GM12878 (cell line): ENCODE measurements at regions not wholly inside any gene's neighbourhood (a gene's known extent, or its start where the extent isn't known, plus 50 kb on each side); places are given as distances from the start of the nearest gene placed in this dataset.

Experiments used
- ATAC-seq: fragments of 200-7000 bp; cut with Tn5 transposase; 3 replicates; pipeline ENCODE4 v1.9.1; 2020; ENCODE audit warnings: mild to moderate bottlenecking, moderate library complexity
- BruUV-seq: library from RNA; stranded (reverse); fragments of 400-500 nt; replicated peaks from 2 replicates; lab custom pipeline; 2021; lab: Mats Ljungman, UMichigan
- CTCF ChIA-PET: fragments of 300-600 bp; sonication (Branson Sonifier 250); formaldehyde crosslinking; extraction: SDS; loops from one replicate; lab custom pipeline; 2021; ENCODE audit warnings: inconsistent platforms; lab: Yijun Ruan, JAX
- POLR2A ChIA-PET: fragments of 350-600 bp; formaldehyde crosslinking; extraction: SDS; loops from one replicate; lab custom pipeline; 2021; ENCODE audit warnings: inconsistent platforms; lab: Charles Lee
- RAD21 ChIA-PET: fragments of 300-600 bp; sonication (Branson Sonifier 250); formaldehyde crosslinking; loops from one replicate; lab custom pipeline; 2023; ENCODE audit warnings: antibody characterized with exemption; ENCODE audit not compliant: unreplicated experiment; lab: Charles Lee
- SMC1A ChIA-PET: fragments of 300-600 bp; sonication (Branson Sonifier 250); formaldehyde crosslinking; loops from one replicate; lab custom pipeline; 2023; ENCODE audit not compliant: unreplicated experiment, uncharacterized antibody; lab: Charles Lee
- DNase-seq: peaks from one replicate; pipeline ENCODE4 v3.0.0-alpha.2; 2011; ENCODE audit warnings: low read depth, low spot score
- FAIRE-seq: peaks from 3 replicates; lab custom pipeline; 2011; peaks lifted over from hg19 to GRCh38; lab: Jason Lieb, UNC
- H2AFZ ChIP-seq: 2 replicates; pipeline ENCODE4 v1.6.0; 2011; ENCODE audit warnings: low read depth, low read length, control low read depth; ENCODE audit not compliant: control insufficient read depth
- H3K27ac ChIP-seq: 2 replicates; pipeline ENCODE4 v1.5.1; 2011; ENCODE audit warnings: control low read depth; ENCODE audit not compliant: control insufficient read depth, insufficient read depth
- H3K27me3 ChIP-seq, 2 experiments: replicated peaks in 1 of 2; 2 replicates each; pipeline versions ENCODE4 v1.6.0 to v1.6.1; 2011; ENCODE audit warnings: low read length in 1 of 2; ENCODE audit not compliant: control insufficient read depth in 2 of 2, insufficient read depth in 2 of 2
- H3K36me3 ChIP-seq, 2 experiments: 2 replicates each; pipeline ENCODE4 v1.5.1; 2011; ENCODE audit warnings: low read length in 1 of 2; ENCODE audit not compliant: control insufficient read depth in 2 of 2, insufficient read depth in 2 of 2
- H3K4me1 ChIP-seq: 2 replicates; pipeline ENCODE4 v1.6.1; 2011; ENCODE audit warnings: mild to moderate bottlenecking, low read length, moderate library complexity, mixed read lengths; ENCODE audit not compliant: control insufficient read depth, insufficient read depth
- H3K4me2 ChIP-seq: 2 replicates; pipeline ENCODE4 v1.6.0; 2011; ENCODE audit warnings: control low read depth; ENCODE audit not compliant: control insufficient read depth, insufficient read depth
- H3K4me3 ChIP-seq: fragments of 200-600 bp; sonication (generic); 2 replicates; pipeline ENCODE4 v1.5.1; 2016
- H3K79me2 ChIP-seq: 2 replicates; pipeline ENCODE4 v1.6.0; 2011; ENCODE audit warnings: low read length; ENCODE audit not compliant: control insufficient read depth, insufficient read depth
- H3K9ac ChIP-seq: 2 replicates; pipeline ENCODE4 v1.8.0; 2011; ENCODE audit warnings: low read length, control low read depth, mixed read lengths; ENCODE audit not compliant: control insufficient read depth, insufficient read depth
- H3K9me3 ChIP-seq: replicated peaks from 3 replicates; pipeline ENCODE4 v1.5.1; 2011; ENCODE audit warnings: mild to moderate bottlenecking, low read length; ENCODE audit not compliant: control insufficient read depth, insufficient read depth
- H4K20me1 ChIP-seq: 2 replicates; pipeline ENCODE4 v1.6.0; 2011; ENCODE audit not compliant: control insufficient read depth, insufficient read depth
- BACH1 ChIP-seq: fragments of 450-650 bp; IDR thresholded peaks from 2 replicates; pipeline ENCODE4 v1.6.1; 2017; ENCODE audit warnings: mild to moderate bottlenecking, borderline replicate concordance
- BRCA1 ChIP-seq: IDR thresholded peaks from 2 replicates; pipeline ENCODE4 v1.6.1; 2011; ENCODE audit warnings: low read depth, low read length, improper control_type of control experiment
- CHD4 ChIP-seq: fragments of 200-600 bp; sonication (generic); IDR thresholded peaks from 2 replicates; pipeline ENCODE4 v1.6.1; 2016; ENCODE audit warnings: mild to moderate bottlenecking
- EP300 ChIP-seq, 2 experiments: fragments of 150-350 bp in 1 of 2; IDR thresholded peaks; 2 replicates each; pipeline ENCODE4 v1.6.1; 2011 to 2012; ENCODE audit warnings: low read depth in 2 of 2, low read length in 2 of 2, borderline replicate concordance in 1 of 2, improper control_type of control experiment in 1 of 2, inconsistent platforms in 1 of 2; ENCODE audit not compliant: control insufficient read depth in 1 of 2
- HDAC2 ChIP-seq: fragments of 200-600 bp; sonication (generic); IDR thresholded peaks from 2 replicates; pipeline ENCODE4 v1.6.1; 2017
- IKZF1 ChIP-seq: fragments of 450-650 bp; conservative IDR thresholded peaks from 2 replicates; pipeline ENCODE4 v1.6.1; 2017; ENCODE audit warnings: antibody characterized with exemption, mild to moderate bottlenecking
- LARP7 ChIP-seq: fragments of 450-650 bp; IDR thresholded peaks from 2 replicates; pipeline ENCODE4 v1.6.1; 2017; ENCODE audit warnings: mild to moderate bottlenecking
- NBN ChIP-seq: fragments of 450-650 bp; IDR thresholded peaks from 2 replicates; pipeline ENCODE4 v1.6.1; 2016
- TBL1XR1 ChIP-seq: IDR thresholded peaks from 2 replicates; pipeline ENCODE4 v1.6.1; 2012; ENCODE audit warnings: low read depth, low read length, improper control_type of control experiment
- TCF12 ChIP-seq: IDR thresholded peaks from 2 replicates; pipeline ENCODE4 v1.6.1; 2011; ENCODE audit warnings: low read depth, mild to moderate bottlenecking, low read length
- ZNF24 ChIP-seq: fragments of 450-650 bp; IDR thresholded peaks from 2 replicates; pipeline ENCODE4 v1.6.1; 2017; ENCODE audit warnings: antibody characterized with exemption, mild to moderate bottlenecking
- WGBS: methylation state at CpG from one replicate; pipeline ENCODE4 v1.1.6; 2016; ENCODE audit warnings: low lambda C conversion rate; ENCODE audit not compliant: insufficient replicate concordance, insufficient coverage; ENCODE audit errors: missing lambda C conversion rate; 5-methylcytosine and 5-hydroxymethylcytosine counted together
- in situ Hi-C: fragments of 300-500 bp; cut with MboI; formaldehyde crosslinking; loops from 9 replicates; pipeline ENCODE4 v1.14.3; 2018; ENCODE audit warnings: mixed read lengths
- intact Hi-C: fragments of 100-400 bp; cut with micrococcal nuclease; formaldehyde crosslinking; loops from one replicate; pipeline ENCODE4 v1.14.2; 2022; ENCODE audit not compliant: unreplicated experiment
- TF ChIP-seq, protein P1 (sequence below): IDR thresholded peaks from 2 replicates; pipeline ENCODE4 v1.6.1; 2011; ENCODE audit warnings: low read depth, mild to moderate bottlenecking, low read length, moderate library complexity, borderline replicate concordance; ENCODE audit errors: extremely low read depth
- TF ChIP-seq, protein P2 (sequence below): fragments of 450-650 bp; IDR thresholded peaks from 2 replicates; pipeline ENCODE4 v1.6.1; 2017; ENCODE audit warnings: mild to moderate bottlenecking, low read depth, inconsistent platforms; ENCODE audit not compliant: poor library complexity, severe bottlenecking
- TF ChIP-seq, protein P3 (sequence below): fragments of 450-650 bp; IDR thresholded peaks from 2 replicates; pipeline ENCODE4 v1.6.1; 2017; ENCODE audit warnings: mild to moderate bottlenecking
- TF ChIP-seq, protein P4 (sequence below): fragments of 450-650 bp; IDR thresholded peaks from 2 replicates; pipeline ENCODE4 v1.6.1; 2017; ENCODE audit warnings: borderline replicate concordance

DNA sequence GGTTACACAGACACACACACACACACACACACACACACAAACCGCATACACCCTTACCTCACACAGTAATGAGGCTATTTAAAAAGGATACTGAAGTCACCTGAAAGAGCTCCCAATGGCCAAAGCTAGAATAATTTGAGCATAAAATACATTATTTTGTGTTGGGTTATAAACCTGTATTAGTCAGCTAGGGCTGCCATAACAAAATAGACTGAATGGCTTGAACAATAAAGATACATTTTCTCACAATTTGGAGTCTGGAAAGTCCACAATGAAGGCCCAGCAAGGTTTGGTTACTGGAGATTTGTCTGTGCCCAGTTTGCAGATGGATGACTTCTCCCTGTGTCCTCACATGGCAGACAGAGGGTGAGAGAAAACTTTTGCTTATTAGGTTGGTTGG is 605.4 kb upstream of the REG3G start (continued):
- no peak for TF ChIP-seq TBL1XR1

DNA sequence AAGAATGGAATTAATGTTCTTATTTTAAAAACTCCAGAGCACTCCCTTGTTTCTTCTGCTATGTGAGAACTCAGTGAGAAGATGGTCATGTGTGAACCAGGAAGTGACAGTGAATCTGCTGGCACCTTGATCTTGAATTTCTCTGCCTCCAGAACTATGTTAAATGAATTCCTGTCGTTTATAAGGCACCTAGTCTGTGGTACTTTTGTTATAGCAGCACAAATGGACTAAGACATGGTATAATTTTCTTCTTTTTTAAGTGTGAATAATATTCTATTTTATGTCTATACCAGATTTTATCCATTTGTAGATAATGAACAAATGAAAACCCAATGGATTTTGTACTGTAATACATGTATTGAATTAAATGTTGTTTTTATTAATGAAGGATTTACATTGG is 601.9 kb upstream of the REG3G start:
- POLR2A ChIA-PET, result no interaction called here
- no peaks in the 10 kb centered on the region for H3K9me3 ChIP-seq
- no peak overlapping the region for H3K4me3 ChIP-seq
- in situ Hi-C loops (no loop called here), intact Hi-C loops (no loop called here)
- no peak overlapping the region for H3K27ac ChIP-seq
- no peaks in the 10 kb centered on the region for H3K36me3 ChIP-seq
- DNase-seq (no peak), ATAC-seq (no peak), FAIRE-seq (no peak)
- no TSS peak for BruUV-seq
- H3K27me3 ChIP-seq, result no peaks in the 10 kb centered on the region
- TF ChIP-seq, protein P1, sequence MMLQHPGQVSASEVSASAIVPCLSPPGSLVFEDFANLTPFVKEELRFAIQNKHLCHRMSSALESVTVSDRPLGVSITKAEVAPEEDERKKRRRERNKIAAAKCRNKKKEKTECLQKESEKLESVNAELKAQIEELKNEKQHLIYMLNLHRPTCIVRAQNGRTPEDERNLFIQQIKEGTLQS, result no peak
- TF ChIP-seq NBN (no peak), TCF12 (no peak), EP300 (IDR thresholded peaks at IDR 0.05; ENCODE audit: borderline replicate concordance in 1 of 2, control insufficient read depth in 1 of 2, low read depth in 2 of 2, low read length in 2 of 2) (no peak), BRCA1 (no peak), LARP7 (no peak), IKZF1 (no peak), CHD4 (no peak), HDAC2 (no peak), ZNF24 (no peak), BACH1 (no peak)
- TF ChIP-seq, protein P2, sequence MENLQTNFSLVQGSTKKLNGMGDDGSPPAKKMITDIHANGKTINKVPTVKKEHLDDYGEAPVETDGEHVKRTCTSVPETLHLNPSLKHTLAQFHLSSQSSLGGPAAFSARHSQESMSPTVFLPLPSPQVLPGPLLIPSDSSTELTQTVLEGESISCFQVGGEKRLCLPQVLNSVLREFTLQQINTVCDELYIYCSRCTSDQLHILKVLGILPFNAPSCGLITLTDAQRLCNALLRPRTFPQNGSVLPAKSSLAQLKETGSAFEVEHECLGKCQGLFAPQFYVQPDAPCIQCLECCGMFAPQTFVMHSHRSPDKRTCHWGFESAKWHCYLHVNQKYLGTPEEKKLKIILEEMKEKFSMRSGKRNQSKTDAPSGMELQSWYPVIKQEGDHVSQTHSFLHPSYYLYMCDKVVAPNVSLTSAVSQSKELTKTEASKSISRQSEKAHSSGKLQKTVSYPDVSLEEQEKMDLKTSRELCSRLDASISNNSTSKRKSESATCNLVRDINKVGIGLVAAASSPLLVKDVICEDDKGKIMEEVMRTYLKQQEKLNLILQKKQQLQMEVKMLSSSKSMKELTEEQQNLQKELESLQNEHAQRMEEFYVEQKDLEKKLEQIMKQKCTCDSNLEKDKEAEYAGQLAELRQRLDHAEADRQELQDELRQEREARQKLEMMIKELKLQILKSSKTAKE, result no peak
- TF ChIP-seq, protein P3, sequence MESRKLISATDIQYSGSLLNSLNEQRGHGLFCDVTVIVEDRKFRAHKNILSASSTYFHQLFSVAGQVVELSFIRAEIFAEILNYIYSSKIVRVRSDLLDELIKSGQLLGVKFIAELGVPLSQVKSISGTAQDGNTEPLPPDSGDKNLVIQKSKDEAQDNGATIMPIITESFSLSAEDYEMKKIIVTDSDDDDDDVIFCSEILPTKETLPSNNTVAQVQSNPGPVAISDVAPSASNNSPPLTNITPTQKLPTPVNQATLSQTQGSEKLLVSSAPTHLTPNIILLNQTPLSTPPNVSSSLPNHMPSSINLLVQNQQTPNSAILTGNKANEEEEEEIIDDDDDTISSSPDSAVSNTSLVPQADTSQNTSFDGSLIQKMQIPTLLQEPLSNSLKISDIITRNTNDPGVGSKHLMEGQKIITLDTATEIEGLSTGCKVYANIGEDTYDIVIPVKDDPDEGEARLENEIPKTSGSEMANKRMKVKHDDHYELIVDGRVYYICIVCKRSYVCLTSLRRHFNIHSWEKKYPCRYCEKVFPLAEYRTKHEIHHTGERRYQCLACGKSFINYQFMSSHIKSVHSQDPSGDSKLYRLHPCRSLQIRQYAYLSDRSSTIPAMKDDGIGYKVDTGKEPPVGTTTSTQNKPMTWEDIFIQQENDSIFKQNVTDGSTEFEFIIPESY, result no peak
- TF ChIP-seq, protein P4, sequence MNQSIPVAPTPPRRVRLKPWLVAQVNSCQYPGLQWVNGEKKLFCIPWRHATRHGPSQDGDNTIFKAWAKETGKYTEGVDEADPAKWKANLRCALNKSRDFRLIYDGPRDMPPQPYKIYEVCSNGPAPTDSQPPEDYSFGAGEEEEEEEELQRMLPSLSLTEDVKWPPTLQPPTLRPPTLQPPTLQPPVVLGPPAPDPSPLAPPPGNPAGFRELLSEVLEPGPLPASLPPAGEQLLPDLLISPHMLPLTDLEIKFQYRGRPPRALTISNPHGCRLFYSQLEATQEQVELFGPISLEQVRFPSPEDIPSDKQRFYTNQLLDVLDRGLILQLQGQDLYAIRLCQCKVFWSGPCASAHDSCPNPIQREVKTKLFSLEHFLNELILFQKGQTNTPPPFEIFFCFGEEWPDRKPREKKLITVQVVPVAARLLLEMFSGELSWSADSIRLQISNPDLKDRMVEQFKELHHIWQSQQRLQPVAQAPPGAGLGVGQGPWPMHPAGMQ, result no peak
- no peak overlapping the region for H3K4me2 ChIP-seq
- RAD21 ChIA-PET, result no interaction called here
- H2AFZ ChIP-seq, result no peak overlapping the region
- WGBS, result 0% methylated on average over 1 of the region's 1 CpG
- no peaks in the 10 kb centered on the region for H3K79me2 ChIP-seq
- CTCF ChIA-PET, result no interaction called here
- no peaks in the 10 kb centered on the region for H3K4me1 ChIP-seq
- SMC1A ChIA-PET, result interaction anchor here (0.8 kb wide), 1 partner anchor 7 kb away, joined by 3 read pairs; no protein-coding TSS in a partner anchor
- H3K9ac ChIP-seq, result no peak overlapping the region
- H4K20me1 ChIP-seq, result no peaks in the 10 kb centered on the region
